Spinal cord (tissue), 10 donors: ENCODE measurements at regions not wholly inside any gene's neighbourhood (a gene's known extent, or its start where the extent isn't known, plus 50 kb on each side); places are given as distances from the start of the nearest gene placed in this dataset. TPM values are rescaled to one million over a fixed set of nuclear protein-coding genes. Genes with fewer than 3 reads are reported as not detected.

ENCODE experiments used
- DNase-seq, 6 donors: peaks; one replicate each; pipeline versions ENCODE4 v3.0.0 to v3.0.0-alpha.2; 2013 to 2015; ENCODE audit warnings: low spot score in 6 of 6, low read depth in 4 of 6
- H3K27ac ChIP-seq: one replicate; pipeline ENCODE4 v1.5.1; 2013; ENCODE audit warnings: low read depth, low read length, control low read depth
- H3K27me3 ChIP-seq: one replicate; pipeline ENCODE4 v1.6.1; 2013; ENCODE audit warnings: low read length; ENCODE audit not compliant: control insufficient read depth, insufficient read depth
- H3K36me3 ChIP-seq: one replicate; pipeline ENCODE4 v1.6.1; 2013; ENCODE audit warnings: low read length; ENCODE audit not compliant: control insufficient read depth, insufficient read depth
- H3K4me1 ChIP-seq: one replicate; pipeline ENCODE4 v1.6.1; 2013; ENCODE audit warnings: low read length; ENCODE audit not compliant: control insufficient read depth, insufficient read depth
- H3K4me3 ChIP-seq: one replicate; pipeline ENCODE4 v1.5.1; 2013; ENCODE audit warnings: low read depth, low read length, control low read depth
- H3K9me3 ChIP-seq: one replicate; pipeline ENCODE4 v1.6.1; 2013; ENCODE audit warnings: low read length; ENCODE audit not compliant: control insufficient read depth, insufficient read depth
- WGBS: methylation state at CpG from one replicate; pipeline ENCODE4 v1.1.5; 2013; ENCODE audit warnings: missing lambda C conversion rate; ENCODE audit not compliant: insufficient coverage; 5-methylcytosine and 5-hydroxymethylcytosine counted together
- small RNA-seq: library from RNA; depleted of rRNA; stranded (forward); fragments of <200 nt; gene quantifications from one replicate; pipeline ENCODE3, GENCODE V24; 2014; ENCODE audit warnings: low replicate concordance
- donor health status: healthy.

- WGBS = 28% methylated on average over 3 of the region's 3 CpGs
- H3K36me3 ChIP-seq = no peaks in the 10 kb centered on the region
- H3K9me3 ChIP-seq = no peaks in the 10 kb centered on the region
- no peak overlapping the region for H3K27ac ChIP-seq
- H3K4me1 ChIP-seq = no peaks in the 10 kb centered on the region
- H3K4me3 ChIP-seq = no peak overlapping the region
- no peaks in the 10 kb centered on the region for H3K27me3 ChIP-seq
- no peak for DNase-seq
These were observed 67.9 kb upstream of the API5 start for GRCh38 chr11:43243927-43244326.

DNA sequence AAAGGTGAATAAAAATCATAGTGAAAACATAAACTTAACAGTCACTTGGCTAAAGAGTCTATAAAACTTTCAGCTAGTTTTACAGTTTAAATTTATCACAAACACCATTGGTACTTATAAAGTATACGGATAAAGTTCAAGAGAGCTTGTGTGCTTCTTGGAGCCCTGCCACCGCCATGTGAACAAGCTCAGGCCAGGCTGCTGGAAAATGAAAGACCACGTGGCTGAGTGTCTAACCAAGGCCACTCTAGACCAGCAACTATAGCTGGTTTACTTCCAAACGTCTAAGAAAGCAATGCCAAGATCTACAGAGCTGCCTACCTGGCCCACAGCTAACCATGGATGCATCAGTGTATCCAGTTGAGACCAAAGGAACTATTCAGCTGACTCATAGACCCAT, 66.3 kb upstream of the API5 start:
- DNase-seq = no peak
- Histone ChIP-seq H3K4me1 (no peaks in the 10 kb centered on the region), H3K27ac (no peak overlapping the region), H3K4me3 (no peak overlapping the region), H3K9me3 (no peaks in the 10 kb centered on the region), H3K27me3 (no peaks in the 10 kb centered on the region), H3K36me3 (no peaks in the 10 kb centered on the region)
- 65% methylated on average over 4 of the region's 4 CpGs for WGBS

DNA sequence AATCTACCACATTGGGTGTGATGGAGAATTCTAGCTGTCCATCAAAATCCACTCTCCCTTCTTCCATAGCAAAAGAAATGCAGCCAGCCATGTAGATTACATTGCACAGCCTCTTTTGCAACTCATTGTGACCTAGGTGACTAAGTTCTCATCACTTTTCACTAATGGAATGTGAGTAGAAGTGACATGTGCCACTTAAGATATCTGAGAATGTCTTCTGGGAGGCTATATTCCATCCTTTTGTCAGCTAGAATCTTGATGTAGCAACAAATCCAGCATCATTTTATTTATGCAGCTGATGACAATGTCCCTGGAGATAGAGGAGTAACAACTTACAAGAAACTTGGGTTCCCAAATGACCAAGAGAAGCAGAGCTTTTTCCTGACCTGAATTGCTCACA, 61.5 kb upstream of the API5 start:
- Histone ChIP-seq H3K36me3 (no peaks in the 10 kb centered on the region), H3K4me1 (no peaks in the 10 kb centered on the region), H3K27me3 (no peaks in the 10 kb centered on the region), H3K27ac (no peak overlapping the region), H3K9me3 (no peaks in the 10 kb centered on the region), H3K4me3 (no peak overlapping the region)
- DNase-seq = no peak

DNA sequence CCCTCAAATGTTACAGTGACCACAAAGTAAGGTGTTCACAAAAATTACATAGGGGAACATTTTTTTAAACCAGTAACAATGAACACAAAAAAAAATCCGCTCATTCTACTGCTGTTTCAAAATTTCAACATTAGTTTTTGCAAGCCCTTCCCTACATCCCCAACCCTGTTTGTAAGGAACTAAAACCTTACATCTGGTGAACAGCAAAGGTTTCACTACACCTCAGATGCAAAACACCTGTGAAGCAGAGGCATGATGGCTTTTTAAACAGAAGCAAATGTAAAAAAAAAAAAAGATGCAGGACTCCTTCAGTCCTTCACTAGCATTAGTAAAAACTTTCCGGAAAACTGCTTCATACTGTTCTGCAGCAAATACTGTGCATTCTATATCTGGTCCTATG, 50.0 kb upstream of the API5 start:
- no CpG with 5 or more reads among the region's 2 CpGs for WGBS
- no peak for DNase-seq
- Histone ChIP-seq H3K4me3 (no peak overlapping the region), H3K9me3 (peaks cover 3% of the 10 kb centered on the region), H3K36me3 (no peaks in the 10 kb centered on the region), H3K4me1 (no peaks in the 10 kb centered on the region), H3K27ac (no peak overlapping the region), H3K27me3 (no peaks in the 10 kb centered on the region)

Small RNAs in the stretch of these regions (small RNA-seq; reads per million reads assigned to genes)
- gene AC021006.3 (not detected), gene AC109810.1 (not detected)
